ENCODE measurements at regions not wholly inside any gene's neighbourhood (a gene's known extent, or its start where the extent isn't known, plus 50 kb on each side); places are given as distances from the start of the nearest gene placed in this dataset.

- no peak for TF ChIP-seq CTCF (IDR thresholded peaks at IDR 0.05)
- TF ChIP-seq EZH2 (IDR thresholded peaks at IDR 0.05), result no peak
- no peak for TF ChIP-seq EZH2phosphoT487 (IDR thresholded peaks at IDR 0.05)
These were observed 160.9 kb upstream of the NR3C1 start for GRCh38 chr5:143564417-143564816.
